LNCAP (cell line): ENCODE measurements at regions not wholly inside any gene's neighbourhood (a gene's known extent, or its start where the extent isn't known, plus 50 kb on each side); places are given as distances from the start of the nearest gene placed in this dataset.

ENCODE experiments used
- CTCF ChIP-seq: fragments of 450-650 bp; IDR thresholded peaks from 2 replicates; pipeline ENCODE4 v1.5.1; 2017; ENCODE audit warnings: mild to moderate bottlenecking

- TF ChIP-seq CTCF, result no peak
Measured at GRCh38 chr13:87035526-87035925, 635.6 kb upstream of the SLITRK5 start.

GRCh38 chr13:87042946-87043345 is 628.2 kb upstream of the SLITRK5 start:
- TF ChIP-seq CTCF, result no peak

GRCh38 chr13:87052731-87053130 is 618.4 kb upstream of the SLITRK5 start:
- no peak for TF ChIP-seq CTCF

- TF ChIP-seq CTCF, result no peak
Measured at GRCh38 chr13:87057807-87058520, 613.2 kb upstream of the SLITRK5 start.

GRCh38 chr13:87058786-87059329 is 612.3 kb upstream of the SLITRK5 start:
- TF ChIP-seq CTCF, result no peak

GRCh38 chr13:87078947-87079795 is 592.0 kb upstream of the SLITRK5 start:
- no peak for TF ChIP-seq CTCF

- TF ChIP-seq CTCF, result no peak
Measured at GRCh38 chr13:87080100-87080779, 590.9 kb upstream of the SLITRK5 start.
